T-helper 2 cell (primary cell): ENCODE measurements at regions not wholly inside any gene's neighbourhood (a gene's known extent, or its start where the extent isn't known, plus 50 kb on each side); places are given as distances from the start of the nearest gene placed in this dataset.
"Not testable (repeated sequence)": the region's sequence is repeated elsewhere in the genome, so short reads cannot be mapped to it uniquely, and the experiment has no call there.

ENCODE experiments used
- DNase-seq, 5 experiments: peaks; one replicate each; pipeline versions ENCODE4 v3.0.0 to v3.0.0-alpha.2; 2012 to 2022

DNA sequence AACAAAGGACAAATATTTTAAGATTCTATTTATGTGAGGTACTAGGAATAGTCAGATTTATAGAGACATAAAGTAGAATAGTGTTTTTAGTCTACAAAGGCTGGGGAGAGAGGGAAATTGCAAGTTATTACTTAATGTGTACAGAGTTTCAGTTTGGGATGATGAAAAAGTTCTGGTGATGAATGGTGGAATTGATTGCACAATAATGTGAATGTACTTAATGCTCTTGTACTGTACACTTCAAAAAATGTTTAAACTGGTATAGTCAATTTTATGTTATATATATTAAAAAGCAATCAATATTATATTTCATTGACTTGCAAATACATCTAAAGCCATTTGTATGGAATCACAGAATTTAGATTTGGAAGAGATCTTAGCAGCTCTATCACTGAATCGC is 213.4 kb downstream of the PPP1R3A start:
- DNase-seq, result no peak

GRCh38 chr7:113698556-113699220 is 220.1 kb downstream of the PPP1R3A start:
- DNase-seq, result peak in 1 of 5 experiments; percentile 5

- no peak for DNase-seq
Measured at GRCh38 chr7:113694149-113694548, 224.7 kb downstream of the PPP1R3A start.

- DNase-seq, result no peak
Measured at GRCh38 chr7:113684165-113684564, 234.6 kb downstream of the PPP1R3A start.

GRCh38 chr7:113677811-113678210 is 241.0 kb downstream of the PPP1R3A start:
- no peak for DNase-seq

- DNase-seq, result no peak
Measured at GRCh38 chr7:113664867-113665266, 253.9 kb downstream of the PPP1R3A start.

GRCh38 chr7:113659416-113659815 is 259.4 kb downstream of the PPP1R3A start:
- no peak for DNase-seq

DNA sequence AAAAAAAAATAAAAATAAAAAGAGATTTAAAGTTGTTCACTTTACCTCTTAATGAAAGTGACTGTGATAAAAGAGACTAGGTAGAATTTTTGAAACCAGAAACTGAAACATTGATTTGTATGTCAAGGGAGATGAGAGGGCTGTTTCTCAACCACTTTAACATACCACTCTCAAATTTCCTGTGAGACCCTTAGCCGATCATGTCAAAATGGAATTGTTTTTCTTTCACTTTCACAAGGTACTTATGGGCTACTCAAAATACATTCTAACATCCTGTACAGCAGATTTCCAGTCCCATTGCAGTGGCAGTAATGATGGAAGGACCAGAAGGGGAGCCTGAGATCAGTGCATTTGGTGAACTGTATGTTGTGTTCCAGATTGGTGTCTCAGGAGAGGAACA is 261.2 kb downstream of the PPP1R3A start:
- DNase-seq, result no peak

GRCh38 chr7:113652501-113652900 is 266.3 kb downstream of the PPP1R3A start:
- DNase-seq, result no peak

GRCh38 chr7:113649556-113649955 is 269.3 kb downstream of the PPP1R3A start:
- no peak for DNase-seq

- no peak for DNase-seq
Measured at GRCh38 chr7:113639221-113639620, 279.6 kb downstream of the PPP1R3A start.

DNA sequence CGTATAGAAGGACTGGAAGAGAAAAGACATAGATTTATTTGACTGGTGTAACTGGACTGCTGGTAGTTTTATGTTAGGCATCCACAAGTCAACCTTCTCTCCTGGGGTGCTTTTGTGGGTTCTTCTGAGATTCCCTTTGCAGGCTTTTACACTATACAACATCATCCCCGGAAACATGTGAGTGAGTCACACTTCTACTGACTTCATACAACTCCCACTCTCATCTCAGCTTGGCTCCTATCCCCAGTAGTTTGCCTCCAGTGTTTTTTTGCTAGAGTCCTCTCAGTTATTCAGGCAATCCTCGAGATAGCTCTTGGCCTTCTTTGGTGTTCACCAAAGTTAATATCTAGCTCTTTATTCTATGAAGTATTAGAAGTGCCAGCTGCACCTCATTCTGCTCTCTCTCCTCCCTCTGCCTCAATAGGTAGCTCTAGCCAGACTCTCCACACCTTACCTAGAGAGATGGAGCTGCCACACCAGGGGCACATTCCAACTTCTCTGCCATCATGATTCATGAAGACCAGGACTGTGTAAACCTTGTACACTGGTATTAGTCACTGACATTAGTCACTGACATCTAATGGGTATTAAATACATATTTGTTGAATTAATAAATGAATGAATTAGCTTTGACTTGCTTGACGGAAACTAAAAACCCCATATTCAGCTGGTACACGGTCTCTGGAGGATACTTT is 281.9 kb downstream of the PPP1R3A start:
- DNase-seq, result no peak

DNA sequence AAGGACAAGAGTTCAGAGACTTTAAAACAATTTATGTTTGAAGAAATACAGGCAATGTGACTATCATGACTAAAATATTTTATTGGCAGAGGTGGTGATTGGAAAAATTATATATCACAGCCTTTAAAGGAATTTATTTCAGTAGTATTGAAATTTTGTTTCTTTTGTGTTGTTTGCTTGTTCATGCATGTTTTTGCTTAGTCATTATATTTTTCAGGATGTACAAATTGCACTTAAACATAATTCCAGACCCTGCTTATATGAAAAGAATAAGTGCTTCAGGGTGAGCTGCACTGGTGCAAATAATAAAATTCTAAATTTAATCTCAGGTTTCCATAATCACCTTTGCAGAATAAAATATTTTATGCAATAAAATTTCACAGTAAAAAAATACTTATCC is 283.3 kb downstream of the PPP1R3A start:
- no peak for DNase-seq

GRCh38 chr7:113633073-113633472 is 285.7 kb downstream of the PPP1R3A start:
- DNase-seq, result no peak

DNA sequence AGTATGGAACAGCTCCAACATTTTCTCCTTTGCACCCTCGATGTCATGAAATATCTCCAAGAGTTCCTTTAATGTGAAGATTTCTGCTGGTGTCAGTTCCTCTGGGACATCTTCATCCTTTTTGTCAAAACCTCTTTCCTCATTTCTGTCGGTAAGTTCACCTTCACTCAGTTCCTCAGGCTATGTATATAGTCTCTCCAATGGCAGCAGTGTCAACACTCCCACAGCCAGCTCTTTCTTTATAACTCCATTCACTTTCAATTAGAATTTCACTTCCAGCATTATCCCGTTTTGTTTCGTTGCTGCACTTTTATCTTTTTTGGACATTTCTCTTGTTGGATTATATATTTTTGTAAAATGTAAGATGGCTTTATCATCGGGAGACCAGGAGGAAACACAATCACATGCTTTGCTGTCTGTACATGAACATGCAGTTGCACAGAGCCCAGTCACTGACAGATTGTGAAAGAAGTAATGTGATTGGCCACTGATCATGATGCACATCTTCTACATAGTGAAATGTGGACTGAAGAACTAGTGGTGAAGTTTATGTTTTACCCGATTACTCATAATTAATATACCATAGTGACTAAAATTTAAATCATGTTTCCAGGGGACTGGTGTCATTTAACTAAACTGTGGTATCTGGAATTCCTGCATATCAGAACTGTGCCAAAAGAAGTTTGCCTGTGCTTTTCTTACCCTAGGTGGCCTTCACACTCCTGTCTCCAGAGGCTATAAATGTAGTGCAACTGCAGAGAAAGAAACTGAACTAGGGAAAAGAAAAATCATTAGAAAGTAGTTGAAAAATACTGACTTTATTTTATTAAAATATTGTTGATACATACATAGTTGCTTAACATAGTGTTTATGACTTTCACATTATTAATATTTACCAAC is 289.6 kb downstream of the PPP1R3A start:
- no peak for DNase-seq

DNA sequence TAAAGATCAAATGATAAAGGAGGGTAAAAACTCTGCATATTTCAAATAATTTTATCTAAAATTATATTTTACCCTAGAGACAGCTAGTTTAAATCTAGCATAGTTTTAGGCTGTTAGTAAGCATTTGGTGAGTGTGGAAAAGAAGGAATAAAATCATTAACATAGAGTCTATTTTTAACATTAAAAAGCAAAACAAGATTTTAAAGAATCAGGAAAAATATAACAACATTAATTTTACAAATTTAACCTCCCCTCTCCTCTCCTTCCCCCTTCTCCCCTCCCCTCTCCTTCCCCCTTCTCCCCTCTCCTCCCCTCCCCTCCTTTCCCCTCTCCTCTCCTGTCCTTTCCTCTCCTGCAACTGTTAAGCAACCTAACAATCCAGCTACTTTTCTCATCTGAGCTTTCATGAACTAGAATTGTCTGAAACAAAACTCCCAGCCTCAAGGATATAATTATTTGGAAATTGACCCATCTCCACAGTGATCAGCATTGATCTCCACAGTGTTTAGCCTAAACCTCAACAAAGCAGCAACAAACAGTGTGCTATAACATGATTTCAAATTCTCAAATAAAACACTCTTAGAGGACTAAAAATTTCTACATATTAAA is 293.2 kb downstream of the PPP1R3A start:
- no peak for DNase-seq

- no peak for DNase-seq
Measured at GRCh38 chr7:113622796-113623195, 296.0 kb downstream of the PPP1R3A start.

GRCh38 chr7:113610572-113610971 is 308.2 kb downstream of the PPP1R3A start:
- no peak for DNase-seq

- no peak for DNase-seq
Measured at GRCh38 chr7:113608782-113609181, 310.0 kb downstream of the PPP1R3A start.

DNA sequence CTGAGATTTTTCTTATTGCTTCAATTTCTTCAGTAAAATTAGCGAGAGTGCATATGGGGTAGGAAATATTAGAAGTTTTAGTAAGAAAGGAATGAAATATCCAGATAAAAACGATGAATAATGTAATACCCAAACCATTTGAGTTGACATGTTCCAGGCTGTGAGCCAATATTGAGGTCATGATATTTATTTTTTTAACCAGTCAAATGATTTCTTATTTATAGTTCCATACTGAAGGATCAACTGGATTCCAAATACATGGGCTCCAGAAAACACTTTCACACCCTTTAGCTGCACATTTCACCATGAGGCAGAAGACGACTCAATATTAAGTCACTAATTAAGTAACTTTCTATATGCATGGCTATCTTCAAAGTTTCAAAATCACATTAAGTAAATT is 312.5 kb downstream of the PPP1R3A start:
- no peak for DNase-seq

GRCh38 chr7:113600428-113600827 is 318.4 kb downstream of the PPP1R3A start:
- not testable (repeated sequence) for DNase-seq

GRCh38 chr7:113593455-113593854 is 325.4 kb downstream of the PPP1R3A start:
- not testable (repeated sequence) for DNase-seq

DNA sequence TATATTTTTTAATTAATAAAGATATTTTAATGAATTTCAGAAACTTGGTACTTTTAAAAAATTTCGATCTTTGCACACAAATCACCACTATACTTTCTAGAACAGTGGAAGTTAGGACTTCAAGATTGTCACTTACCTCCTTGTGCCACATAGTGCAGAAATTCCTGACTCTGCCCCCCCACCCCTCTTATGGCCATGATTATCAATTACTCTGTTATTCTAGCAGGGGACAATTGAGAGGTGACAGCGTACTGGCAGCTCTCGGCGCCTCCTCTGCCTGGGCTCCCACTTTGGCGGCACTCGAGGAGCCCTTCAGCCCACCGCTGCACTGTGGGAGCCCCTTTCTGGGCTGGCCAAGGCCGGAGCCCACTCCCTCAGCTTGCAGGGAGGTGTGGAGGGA is 325.9 kb downstream of the PPP1R3A start:
- not testable (repeated sequence) for DNase-seq
